ENCODE measurements at regions not wholly inside any gene's neighbourhood (a gene's known extent, or its start where the extent isn't known, plus 50 kb on each side); places are given as distances from the start of the nearest gene placed in this dataset.
A peak's percentile ranks its signal among the peaks of the same experiment; 100 is the strongest.
"Not testable (repeated sequence)": the region's sequence is repeated elsewhere in the genome, so short reads cannot be mapped to it uniquely, and the experiment has no call there.

DNA sequence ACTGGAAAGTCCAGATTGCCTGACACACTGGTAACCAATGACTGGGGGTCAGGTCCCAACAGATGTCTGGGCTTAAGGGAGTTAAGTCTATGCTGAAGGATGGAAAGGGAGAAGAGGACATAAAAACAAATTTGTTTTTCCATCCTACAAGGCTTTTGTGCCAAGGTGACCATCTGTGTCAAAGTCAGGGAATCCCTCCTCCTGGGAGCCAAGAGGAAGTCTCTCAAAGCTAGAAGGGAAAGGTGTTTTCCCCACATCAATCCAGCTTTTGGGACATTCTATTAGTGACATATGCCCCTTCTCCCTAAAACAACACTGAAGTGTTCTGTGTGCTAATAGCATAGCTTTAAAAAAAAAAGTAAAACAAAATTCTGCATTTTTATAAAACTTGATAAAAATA, 173.9 kb downstream of the ZNF621 start:
- DNase-seq (ENCODE audit: low read depth), result not testable (repeated sequence)

DNA sequence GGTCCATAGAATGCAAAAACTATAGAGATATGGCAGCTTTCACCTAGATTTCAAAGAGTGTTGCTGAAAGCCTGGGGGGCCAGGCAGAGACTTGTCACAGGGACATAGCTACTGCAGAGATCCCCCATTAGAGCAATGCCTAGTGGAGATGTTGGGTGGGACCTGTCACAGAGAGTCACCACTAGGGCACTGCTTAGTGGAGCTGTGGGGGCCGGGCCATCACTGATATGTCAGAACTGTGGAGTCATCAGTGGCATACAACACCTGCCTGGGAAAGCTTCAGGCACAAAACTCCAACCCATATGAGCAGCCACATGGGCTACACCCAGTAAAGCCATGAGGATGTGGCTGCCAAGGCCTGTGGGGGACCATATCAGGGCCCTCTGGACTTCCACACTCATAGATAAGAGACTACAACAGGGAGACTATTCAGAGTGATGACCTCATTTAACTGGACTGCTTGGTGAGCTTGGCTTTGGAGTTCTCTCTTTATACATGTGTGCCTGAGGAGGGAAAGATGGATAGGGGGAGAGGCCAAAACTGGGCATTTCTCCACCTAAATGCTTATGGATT, 176.3 kb downstream of the ZNF621 start:
- no peak for DNase-seq (ENCODE audit: low read depth)

DNA sequence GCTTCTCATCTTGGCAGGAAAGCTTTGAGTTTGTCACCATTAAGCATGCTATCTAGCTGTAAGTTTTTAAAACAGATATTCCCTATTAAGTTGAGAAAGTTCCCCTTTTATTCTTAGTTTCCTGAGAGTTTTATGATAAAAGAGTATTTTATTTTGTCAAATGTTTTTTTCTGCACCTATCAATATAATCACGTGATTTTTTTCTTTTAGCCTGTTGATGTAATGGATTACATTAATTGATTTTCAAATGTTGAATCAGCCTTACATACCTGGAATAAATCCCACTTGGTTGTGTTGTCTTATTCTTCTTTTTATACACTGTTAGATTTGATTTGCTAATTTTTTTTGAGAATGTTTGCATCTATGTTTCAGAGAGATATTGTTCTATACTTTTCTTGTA, 179.5 kb downstream of the ZNF621 start:
- no peak for DNase-seq (ENCODE audit: low read depth)

DNA sequence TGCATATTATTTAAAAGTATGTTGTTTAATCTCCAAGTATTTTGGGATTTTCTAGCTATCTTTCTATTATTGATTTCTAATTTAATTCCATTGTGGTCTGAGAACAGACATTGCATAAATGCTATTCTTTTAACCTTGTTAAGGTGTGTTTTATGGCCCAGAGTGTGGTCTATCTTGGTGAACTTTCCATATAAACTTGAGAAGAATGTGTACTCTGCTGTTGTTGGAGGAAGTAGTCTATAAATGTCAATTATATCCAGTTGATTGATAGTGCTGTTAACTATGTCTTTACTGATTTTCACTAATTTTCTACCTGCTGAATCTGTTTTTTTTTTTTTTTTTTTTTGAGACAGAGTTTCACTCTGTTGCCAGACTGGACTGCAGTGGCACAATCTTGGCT, 180.9 kb downstream of the ZNF621 start:
- no peak for DNase-seq (ENCODE audit: low read depth)

DNA sequence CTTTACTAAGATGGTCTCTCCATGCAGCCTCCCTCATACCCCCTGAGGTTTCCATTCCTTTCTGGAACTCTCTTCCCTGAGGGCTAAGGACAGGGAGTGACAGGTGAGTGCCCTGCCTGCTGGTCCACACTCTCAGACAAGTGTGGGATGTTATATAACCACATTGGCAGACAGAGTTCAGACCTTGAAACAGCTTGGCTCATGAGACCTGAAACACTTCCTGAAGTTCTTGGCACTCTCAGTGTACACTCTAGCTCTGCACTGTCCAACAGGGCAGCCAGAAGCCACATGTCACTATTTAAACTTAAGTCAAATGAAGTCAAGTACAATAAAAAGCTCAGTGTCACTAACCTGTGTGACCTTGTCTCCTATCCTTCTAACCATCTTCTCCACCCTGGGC, 188.5 kb downstream of the ZNF621 start:
- no peak for DNase-seq (ENCODE audit: low read depth)

DNA sequence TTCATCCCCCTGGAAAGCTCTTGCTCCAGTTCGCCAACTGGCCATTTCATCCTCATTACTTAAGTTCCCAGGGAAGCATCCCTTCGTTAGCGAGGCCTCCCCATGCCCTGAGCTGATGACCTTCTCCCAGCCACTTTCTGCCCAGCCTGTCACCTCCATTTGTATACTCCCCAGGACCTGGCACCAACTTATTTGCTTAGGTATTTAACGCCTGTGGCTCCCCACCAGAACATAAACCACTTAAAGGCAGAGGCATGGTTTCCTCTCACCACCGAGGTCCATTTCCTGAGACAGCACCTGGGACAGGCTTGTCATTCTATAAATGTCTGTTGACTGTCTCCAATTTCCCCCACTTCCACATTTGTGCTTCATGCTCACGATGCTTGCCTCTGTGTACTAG, 189.0 kb downstream of the ZNF621 start:
- DNase-seq (ENCODE audit: low read depth), result no peak

DNA sequence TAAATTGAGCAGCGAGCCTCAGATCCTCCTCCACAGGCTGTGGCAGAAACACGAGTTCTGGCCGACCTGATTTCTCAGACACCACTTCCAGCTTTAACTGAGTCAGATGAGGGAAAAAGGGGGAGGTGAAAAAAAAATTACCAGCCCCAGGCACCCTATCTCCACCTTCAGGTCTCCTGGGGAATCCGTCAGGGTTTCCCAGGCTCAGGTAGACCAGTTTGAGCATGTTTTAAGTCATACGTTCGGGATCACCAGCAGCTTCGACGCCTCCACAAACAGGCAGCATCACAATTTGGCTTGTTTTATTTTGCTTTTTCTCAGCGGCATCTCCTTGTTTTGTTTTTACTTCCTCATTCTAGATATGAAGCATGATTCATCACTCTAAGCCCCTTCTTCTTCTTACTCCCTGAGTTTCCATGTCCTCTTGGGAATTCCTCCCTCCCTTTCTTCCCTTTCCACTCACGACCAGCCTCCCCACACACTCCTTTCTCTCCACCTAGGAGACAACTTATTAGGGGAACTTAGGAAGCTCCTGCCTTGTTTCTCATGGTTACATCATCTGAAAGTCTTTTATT, 190.1 kb downstream of the ZNF621 start:
- no peak for DNase-seq (ENCODE audit: low read depth)

DNA sequence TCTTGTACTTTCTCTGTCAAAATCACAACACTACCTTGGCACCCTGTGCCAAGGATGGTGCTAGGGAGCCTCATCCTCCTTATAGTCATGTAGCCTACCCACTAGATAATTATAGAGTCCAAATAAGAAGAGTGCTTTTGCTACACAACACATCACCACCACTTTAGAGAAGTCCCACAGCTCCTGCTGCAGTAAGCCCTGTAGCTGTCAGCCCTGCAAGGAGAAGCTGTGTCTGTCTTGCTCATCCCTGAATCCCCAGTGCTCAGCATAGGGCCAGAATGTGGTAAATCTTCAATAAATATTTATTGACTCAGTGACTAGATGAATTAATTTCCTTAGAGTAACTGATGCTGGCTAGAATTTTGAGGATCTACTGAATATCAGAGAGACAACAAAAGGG, 190.8 kb downstream of the ZNF621 start:
- no peak for DNase-seq (ENCODE audit: low read depth)

DNA sequence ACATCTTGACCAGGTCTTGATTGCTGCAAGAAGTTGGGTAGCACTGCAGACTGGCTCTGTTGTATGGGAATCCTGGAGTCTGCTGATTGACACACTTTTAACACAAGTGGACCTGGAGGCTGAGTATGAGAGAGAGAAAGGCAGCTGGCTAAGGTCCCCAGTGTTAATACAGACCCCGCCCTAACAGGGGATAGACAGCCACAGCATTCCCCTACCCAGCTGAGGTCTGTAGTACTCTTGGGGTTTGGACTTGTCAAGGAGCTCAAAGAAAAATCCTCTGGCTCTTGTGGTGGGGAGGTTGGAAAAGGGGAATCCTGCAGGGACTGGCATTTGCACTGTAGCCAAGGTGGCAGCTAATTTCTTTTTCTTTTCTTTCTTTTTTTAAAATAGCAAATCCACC, 192.7 kb downstream of the ZNF621 start:
- DNase-seq (ENCODE audit: low read depth), result no peak

DNA sequence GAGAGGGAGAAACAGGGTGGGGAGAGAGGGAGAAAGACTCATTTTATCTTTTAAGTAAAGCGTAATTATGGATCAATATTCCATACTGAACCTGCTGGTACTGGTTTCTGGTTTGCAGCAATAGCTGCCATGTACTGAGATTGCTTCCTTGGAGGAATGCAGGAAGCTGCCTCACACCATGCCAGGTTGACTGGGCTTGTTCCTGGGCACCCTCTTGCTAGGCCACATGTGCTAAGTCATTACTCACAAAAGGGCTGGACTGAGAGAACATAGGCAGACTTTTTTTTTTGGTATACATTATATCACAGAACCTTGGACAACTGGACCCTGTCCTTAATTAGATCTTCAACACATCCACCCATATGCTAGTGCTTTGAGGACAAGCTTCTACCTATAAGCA, 193.4 kb downstream of the ZNF621 start:
- DNase-seq (ENCODE audit: low read depth), result peak; percentile 16

DNA sequence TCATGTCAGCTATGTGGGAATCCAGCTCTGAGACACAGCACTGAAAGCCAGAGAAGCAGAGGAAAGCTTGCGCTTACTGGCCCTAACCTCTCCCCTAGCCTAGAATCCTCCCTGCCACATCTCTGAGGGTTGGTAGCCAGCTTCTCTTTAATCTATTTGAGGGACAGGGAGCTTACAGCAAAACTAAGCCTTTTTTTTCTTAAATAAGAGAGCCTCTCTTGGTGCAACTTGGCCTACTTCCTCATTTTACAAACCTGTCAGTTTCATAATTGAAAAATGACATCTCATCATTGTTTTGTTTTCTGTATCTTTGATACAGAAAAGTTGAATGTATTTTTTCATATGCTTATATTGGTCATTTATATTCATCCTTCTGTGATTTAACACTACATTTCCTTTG, 193.9 kb downstream of the ZNF621 start:
- DNase-seq (ENCODE audit: low read depth), result no peak

DNA sequence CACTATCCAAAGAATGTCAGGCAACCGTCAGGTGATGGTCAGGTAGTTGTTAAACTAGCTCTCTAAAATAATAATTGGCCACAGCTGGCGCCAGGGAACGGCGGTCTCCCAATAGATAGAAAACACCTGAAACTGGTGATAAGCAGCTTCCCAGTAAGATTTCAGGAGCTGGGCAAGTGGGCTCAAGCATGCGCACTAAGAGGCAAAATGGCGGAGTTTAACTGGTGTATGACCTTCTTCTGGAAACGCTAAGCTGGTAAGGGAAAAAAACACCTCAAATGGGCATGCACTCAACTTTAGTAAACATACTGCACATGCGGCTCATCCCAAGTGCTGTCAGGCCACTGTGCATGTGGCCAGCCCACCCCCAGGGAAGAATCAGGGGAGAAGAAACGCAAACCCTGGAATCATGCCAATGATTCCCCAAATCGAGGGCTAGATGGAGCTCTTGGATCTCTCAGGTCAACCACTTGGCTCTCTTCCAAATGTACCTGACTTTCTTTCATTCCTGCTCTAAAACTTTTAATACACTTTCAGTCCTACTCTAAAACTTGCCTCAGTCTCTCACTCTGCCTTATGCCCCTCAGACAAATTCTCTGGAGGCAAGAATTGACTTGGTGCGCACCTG, 195.0 kb downstream of the ZNF621 start:
- DNase-seq (ENCODE audit: low read depth), result peak; percentile 35

DNA sequence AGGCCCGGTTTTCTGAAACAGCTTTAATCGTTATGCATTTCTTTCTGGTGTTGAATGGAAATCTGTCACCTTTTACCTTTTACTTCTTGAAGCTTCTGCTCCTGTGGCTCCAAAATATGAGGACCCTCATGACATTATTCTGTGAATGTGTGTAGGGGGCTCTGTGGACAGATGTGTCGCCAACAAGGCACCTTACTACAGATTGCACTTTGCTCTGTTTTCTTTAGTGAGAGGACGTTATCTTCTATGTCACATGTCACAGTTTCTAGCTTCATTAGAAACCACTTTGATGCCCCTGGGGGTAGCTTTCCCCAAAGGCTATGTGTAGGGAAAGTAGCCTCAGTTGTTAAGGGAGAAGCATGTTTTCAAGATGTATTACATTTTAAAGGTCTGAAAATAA, 195.6 kb downstream of the ZNF621 start:
- DNase-seq (ENCODE audit: low read depth), result no peak

DNA sequence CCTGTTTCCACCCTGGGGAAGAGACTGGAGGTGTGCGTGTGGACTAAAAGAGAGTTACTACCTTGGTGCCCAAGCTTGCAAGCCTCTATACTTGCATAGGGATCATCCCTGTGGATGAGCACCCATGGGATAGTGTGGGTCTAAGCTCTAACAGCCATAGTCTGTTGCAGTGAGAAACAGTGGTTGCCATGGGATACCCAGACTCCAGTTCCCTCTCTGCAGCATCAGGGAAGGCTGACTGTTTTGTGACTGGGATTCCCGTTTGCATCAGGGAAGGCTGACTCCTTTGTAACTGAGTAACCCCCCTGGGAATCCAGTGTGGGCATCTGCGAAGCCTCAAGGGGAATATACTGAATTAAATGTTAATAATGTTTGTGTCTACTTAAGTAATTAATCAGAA, 196.1 kb downstream of the ZNF621 start:
- DNase-seq (ENCODE audit: low read depth), result peak; percentile 24

DNA sequence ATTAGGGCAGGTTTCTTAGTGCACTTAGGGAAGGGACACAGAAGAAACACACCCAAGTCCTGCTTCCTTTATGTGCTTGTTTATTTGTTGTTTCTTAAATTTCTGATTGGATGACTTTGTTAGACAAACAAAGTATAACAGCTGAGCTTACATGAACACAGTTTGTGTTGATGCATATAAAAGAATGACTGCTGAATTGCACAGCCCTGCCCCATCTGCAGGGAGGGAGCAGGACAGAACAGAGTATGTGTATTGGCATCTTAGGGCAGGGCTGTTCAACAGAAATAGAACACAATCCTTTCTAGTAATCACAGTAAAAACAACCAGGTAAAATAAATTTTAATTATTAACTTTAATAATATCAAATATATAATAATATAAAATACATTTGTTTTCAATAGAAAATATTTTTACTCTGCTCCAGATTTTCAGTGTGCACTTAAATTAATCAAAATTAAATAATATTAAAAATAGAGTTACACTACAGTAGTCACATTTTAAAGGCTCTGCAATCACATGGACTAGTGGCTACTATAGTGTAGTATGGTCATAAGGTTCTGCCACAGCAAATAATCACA, 198.4 kb downstream of the ZNF621 start:
- no peak for DNase-seq (ENCODE audit: low read depth)

DNA sequence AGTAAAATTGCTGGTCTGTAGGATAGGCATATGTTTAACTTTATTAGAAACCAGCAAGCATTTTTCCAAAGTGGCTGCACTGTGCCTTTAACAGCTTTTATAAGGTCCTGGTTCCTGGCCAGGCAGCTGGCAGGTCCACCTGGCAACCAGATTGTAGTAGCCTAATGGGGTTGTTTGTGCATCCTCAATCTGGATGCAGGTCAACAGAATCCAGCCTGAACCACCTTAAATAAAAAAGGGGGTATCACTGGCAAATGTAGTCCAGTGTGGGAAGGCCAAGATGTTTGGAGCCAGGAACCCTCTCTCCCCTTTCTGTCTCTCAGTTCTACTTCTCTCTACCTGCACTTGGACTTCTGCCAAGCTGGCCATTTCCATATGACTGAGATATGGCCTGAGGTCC, 200.3 kb downstream of the ZNF621 start:
- no peak for DNase-seq (ENCODE audit: low read depth)

DNA sequence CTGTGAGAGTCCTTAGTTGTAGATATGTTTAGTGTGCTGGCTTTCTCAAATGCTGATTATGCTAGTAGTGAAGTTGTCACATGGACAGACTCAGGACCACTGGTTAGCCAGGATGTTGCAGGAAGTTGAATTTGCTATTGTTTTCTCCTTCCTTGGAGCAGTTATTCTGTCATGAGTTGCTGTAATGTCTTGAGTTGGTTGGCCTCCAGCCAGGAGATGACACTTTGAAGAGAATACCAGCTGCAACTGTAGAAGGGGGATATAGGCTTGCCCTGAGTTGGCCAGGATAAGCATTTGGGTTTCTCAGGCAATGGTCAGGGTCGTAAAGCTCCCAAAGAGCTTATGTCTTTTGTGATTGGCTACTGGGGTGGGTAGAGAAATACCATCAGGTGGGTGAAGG, 206.7 kb downstream of the ZNF621 start:
- peak; percentile 43 for DNase-seq (ENCODE audit: low read depth)

DNA sequence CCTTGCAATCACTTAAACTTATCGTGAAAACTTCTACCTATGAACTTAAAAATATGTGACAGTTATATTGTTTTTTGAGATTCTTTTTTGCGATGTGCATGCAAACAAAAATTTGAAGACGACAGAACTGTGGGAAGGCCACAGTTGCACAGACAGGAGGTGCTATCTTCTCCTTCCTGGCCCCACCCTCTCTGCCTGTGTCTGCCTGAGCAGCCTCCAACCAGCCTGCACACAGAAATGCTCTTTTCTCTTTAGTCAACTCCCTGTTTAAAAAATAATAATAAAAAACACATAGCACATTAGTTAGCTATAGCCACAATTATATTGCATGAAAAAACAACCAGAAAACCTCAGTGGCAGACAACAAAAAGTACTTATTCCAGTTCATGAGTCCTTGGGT, 212.2 kb downstream of the ZNF621 start:
- no peak for DNase-seq (ENCODE audit: low read depth)

DNA sequence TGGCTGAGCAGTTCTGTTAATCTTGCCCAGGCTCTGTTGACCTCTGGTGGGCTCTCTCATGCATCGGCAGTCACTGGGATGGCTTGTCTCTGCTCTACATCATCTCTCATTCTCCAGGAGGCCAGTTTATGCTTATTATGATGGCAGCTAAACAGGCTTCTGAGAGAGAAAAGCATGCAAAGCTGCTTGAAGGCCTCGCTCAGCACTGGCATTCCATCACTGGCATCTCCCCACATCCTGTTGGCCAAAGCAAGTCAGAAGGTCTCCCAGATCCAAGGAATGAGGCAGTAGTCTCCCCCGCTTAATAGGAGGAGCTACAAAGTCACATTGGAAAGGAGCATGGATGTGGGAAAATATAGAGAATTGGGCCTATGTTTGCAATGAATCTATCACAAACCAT, 212.6 kb downstream of the ZNF621 start:
- peak; percentile 20 for DNase-seq (ENCODE audit: low read depth)

DNA sequence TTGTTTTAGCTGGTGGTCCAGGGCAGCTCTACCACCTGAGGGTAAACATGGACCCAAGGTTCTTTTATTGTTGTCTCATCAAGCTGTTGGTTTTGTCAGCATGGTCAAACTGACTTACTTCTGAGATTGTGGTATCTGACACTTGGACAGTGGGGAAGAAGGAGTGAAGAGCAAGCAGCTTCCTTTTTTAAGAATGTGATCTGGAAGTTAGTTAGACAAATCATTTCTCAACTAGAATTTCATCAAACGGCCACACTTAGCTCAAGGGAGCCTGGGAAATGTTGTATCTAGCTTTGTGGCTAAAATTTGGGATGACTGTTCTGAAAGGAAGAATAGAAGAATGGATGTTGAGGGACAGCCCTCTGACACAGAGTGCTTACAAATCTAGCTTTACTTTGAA, 215.2 kb downstream of the ZNF621 start:
- no peak for DNase-seq (ENCODE audit: low read depth)

DNA sequence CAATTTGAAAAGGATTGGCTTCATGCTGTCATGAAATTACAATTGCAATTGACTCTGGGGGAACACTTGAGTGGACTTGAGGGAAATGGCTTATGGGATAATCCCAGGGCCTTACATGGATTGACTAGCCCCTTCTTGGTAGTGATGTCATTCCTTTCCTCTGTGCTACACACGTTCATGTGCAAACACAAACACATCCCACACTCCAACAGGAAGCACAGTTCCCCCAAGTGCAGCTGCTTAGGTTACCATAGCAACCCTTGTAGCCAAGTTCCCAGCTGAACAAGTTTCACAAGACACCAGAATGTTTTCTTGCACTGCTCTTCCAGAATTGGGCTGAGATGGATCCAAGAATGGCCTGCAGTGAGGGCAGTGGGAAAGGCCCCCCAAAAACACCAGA, 217.0 kb downstream of the ZNF621 start:
- peak; percentile 95 for DNase-seq (ENCODE audit: low read depth)

DNA sequence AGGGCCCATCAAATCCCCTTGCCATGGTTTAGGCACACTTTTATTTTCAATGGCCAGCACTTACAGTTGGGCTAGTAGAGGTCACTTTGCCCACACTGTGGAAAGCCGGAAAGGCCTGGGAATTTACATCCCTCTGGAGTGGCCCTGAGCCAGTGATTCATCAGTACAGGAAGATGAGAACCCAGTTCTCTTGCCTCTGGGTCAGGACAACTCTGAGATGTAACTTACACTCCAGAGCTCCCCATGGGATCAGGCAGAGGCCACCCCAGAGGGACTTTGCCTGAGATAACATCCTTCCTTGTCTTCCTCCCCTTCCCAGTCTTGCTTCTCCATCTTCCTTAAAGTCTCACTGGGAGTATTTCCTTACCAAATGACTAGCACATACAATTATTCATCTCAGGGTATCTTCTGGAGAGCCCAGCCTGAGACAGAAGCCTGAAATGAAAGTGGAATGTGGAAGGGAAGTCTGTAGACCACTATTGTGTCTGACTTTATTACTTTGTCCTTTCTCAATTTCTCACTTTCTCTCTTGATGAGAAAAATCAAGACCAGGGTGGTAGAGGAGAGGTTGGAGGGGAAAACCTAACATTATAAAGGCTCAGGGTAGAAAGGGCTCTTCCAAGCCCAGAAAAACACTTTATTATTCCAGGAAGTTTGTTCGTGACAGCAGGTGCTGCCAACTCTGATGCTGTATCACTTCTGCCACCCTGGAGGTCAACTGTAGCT, 220.8 kb downstream of the ZNF621 start:
- DNase-seq (ENCODE audit: low read depth), result peak; percentile 52

DNA sequence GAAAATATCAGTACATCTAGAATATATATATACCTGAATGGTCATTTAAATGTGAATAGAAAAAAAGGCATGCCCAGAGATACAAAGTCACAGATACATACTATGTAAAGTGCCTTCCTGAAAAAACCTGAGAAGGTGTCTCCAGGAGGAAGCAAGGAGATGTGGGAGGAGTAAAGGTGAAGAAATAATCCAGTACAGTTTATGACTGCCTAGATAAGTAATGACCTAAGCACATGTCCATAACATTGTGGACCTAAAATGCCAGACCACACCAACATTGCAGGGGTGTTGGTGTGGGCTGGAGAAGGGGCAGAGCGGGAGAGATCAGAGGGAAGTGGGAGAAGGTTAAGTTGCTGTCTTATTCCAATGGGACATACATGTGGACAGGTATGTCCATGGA, 226.9 kb downstream of the ZNF621 start:
- no peak for DNase-seq (ENCODE audit: low read depth)
